ENCODE measurements at regions not wholly inside any gene's neighbourhood (a gene's known extent, or its start where the extent isn't known, plus 50 kb on each side); places are given as distances from the start of the nearest gene placed in this dataset.

GRCh38 chr1:182122913-182123260, 61.4 kb upstream of the ZNF648 start:
- no peak for DNase-seq (ENCODE audit: low spot score)

DNA sequence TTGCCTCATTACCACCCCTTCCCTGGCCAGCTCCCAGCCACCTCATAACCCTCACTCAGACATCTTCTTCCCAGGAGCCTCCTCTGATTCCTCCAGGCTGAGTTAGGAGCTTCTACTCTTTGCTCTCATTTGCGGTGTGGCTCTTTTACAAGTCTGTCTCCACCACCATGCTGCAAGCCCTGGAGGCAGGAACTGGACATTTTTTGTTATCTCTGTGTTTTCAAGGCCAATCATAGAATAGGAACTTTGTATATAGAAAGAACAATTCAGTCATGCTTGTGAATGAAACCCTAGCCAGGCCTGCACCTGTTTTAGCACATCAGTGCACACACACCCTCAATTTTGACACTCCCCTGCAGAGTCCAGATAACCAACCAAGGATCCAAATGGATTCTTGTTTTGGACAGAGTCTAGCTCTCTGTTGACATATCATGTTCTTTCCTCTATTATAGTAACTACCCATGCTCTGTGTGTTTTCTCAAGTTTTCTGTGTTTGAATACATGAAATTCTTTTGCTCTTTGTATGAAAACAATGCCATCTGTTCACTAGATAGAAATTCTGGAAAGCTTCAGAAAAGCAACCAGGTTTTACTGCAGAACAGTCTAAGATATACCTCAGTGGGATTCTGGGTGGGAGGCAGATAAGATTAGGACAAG, 60.9 kb upstream of the ZNF648 start:
- no peak for DNase-seq (ENCODE audit: low spot score)

DNA sequence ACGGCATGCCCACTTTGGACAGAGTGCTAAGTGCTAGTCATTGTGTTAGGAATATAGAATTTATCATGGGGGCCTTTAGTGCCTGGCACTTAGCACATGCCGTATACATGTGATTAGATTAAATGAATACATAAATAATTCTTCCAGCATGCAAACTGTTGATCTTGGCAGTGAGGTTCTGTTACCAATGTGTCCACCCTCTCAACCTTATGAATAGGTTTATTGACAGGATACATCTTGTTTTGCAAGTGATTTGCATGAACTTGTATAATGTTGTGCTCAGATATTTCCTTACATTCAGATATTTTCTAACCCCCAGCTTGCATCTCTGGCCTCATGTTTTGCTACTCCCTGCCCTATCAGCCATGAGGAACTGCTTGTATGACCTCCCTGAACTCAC, 60.3 kb upstream of the ZNF648 start:
- no peak for DNase-seq (ENCODE audit: low spot score)

GRCh38 chr1:182120411-182121258, 59.1 kb upstream of the ZNF648 start:
- no peak for DNase-seq (ENCODE audit: low spot score)

GRCh38 chr1:182119631-182120030, 58.1 kb upstream of the ZNF648 start:
- no peak for DNase-seq (ENCODE audit: low spot score)

DNA sequence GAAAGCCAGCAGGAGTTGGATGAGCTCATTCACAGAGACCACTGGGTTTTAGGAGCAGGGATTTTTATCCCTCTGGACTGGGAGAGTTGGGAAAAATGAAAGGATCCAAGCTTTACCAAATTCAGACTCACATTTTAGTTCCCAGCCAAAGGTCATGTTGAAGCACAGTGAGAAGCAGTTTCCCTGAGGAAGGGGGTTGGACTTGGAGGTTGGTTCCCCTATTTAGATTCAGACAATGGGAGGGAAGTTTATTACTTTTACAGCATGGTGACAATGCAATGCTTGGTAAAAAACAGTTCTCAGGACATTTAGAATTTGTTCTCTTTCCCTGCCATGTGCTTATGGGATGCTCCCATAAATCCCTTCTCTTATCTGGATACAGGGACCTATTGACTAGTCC, 57.3 kb upstream of the ZNF648 start:
- no peak for DNase-seq (ENCODE audit: low spot score)

DNA sequence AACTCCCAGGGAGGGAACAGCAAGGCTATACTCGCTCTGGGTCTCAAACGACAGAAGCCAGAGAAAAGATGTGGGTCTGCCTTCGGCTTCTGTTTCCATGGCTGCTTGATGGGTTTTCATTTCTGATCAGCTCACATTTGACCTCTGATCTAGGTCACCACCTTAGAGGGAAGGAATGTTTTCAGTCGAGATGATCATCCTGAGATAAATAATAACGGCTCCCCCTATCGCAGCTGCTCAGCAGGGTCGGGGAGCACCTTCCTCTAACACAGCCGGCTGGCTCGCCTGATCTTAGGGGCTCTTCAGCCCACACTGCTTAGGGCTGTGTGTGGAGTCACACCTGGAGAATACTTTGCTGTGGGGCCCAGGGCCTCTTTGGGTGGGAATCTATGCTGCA, 53.1 kb upstream of the ZNF648 start:
- DNase-seq (ENCODE audit: low spot score): no peak

- DNase-seq (ENCODE audit: low spot score): no peak
Observed at GRCh38 chr1:182113879-182114626, 52.5 kb upstream of the ZNF648 start.

DNA sequence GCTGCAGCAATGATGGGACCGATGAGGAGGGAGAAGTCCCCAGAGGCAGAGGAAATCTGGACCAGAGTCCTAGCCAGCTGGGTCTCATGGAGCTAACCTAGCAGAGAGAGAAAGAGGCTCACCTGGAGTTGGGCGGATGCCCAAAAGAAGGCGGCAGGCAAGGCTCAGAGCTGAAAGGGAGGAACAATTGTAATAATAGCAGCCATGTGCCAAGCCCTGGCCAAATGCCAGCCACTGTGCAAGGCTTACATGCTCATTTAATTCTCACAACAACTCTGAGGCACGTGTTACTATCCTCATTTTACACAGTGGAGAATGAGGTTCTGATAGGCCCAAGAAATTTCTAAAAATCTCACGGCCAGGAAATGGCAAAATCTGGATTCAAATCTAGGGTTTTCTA, 50.0 kb upstream of the ZNF648 start:
- no peak for DNase-seq (ENCODE audit: low spot score)
